ENCODE measurements at regions not wholly inside any gene's neighbourhood (a gene's known extent, or its start where the extent isn't known, plus 50 kb on each side); places are given as distances from the start of the nearest gene placed in this dataset.
"Not testable (repeated sequence)": the region's sequence is repeated elsewhere in the genome, so short reads cannot be mapped to it uniquely, and the experiment has no call there.

DNA sequence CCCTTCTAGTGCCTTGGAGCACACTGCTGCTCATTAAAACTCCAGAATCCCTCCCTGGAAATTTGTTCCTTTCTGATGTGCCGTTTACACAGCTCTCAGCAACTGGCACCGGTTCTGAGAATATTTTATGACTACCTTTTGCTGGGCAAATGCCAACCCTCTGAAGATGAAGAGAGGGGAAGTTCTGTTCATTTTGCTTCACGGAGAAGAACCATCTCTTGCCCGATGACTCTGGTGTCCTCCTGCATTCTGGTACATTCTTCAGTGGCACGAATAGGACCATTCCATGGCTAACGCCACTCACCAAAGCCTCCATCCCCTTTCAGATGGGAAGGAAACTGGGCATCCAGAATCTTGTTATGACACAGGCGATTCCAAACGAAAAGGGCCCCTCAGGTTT lies 96.2 kb upstream of the SIM2 start:
- DNase-seq = no peak

DNA sequence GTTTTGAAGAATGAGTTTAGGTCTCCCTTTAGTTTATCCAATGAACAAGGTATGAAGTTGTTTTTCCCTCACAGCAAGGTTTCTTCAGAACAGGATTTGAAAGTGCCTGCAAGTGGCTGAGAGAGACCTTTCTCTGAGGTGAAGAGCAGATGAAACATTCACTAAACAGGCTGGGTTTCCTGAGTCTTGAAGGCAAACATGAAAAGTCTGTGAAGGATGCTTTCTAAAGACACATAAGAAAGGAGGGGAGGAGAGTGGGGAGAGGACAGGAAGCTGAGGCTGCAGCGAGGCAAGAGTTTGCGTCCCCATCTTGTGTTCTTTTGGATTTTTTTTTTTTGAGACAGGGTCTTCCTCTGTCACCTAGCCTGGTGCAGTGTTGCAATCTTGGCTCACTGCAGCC lies 95.7 kb upstream of the SIM2 start:
- no peak for DNase-seq

DNA sequence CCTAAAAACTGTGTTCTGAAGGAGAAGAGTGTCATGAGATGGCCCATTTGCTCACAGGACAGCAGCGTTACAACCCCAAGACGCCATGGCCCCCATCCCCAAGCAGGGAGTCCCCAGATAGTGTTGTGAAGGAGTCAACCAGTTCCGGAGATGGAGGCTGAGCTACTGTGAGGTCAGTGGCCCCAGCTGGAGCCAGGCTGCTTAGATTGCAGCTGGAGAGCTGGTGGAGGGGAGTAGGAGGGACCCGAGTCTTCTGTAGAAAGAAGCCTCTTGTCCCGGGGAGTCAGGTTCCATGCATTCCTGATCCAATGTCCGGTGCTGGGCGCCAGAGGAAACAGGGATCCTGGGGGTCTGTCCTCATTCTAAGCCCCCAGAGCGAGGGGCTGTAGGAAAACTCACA lies 93.5 kb upstream of the SIM2 start:
- DNase-seq = no peak

DNA sequence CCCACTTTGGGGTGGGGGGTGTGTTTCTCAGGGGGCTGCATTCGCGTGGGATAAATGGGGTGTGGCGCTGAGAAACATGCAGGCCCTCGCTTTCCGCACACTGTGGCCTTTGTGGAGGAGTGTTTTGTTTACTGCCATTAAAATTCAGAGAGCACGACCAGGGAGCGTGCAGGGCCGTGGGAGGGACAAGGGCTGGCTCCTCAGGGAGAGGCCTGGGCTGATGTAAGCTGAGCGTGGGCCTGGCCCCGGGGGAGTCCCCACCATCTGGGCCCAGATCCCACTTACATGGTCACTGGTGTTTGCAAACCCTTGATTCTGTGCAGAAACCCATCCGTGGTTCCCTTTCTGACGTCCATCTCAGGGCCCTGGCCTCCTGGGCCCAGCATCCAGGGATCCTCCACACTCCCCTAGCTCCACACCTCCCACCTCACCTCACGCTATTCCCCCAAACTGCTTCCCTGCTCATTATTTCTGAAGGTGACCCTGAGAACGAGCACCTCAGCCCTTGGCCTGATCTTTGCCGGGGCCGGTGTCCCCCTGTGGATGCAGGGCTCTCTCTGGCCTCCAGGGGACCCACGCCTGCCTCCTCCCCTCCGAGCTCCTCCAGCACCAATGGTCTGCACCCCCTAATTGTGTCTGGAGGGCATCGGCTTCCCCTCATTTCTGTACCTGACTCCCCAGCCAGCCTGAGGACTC lies 92.5 kb upstream of the SIM2 start:
- DNase-seq = no peak

DNA sequence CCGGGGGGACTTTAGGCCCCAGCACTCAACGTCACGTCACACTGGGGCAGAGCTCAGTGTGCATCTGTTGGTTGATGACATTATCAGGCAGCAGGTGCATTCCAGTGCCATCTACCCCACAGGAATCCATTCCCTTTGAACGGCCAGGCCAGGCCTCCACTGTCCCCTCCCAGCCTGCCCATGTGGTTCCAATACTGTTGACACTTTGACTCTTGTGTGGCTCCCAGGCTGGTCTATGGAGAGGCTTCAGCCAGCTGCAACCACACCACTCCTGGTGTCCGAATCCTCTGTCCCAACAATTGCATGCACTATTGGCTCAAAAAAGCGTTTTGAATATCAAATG lies 92.0 kb upstream of the SIM2 start:
- no peak for DNase-seq

DNA sequence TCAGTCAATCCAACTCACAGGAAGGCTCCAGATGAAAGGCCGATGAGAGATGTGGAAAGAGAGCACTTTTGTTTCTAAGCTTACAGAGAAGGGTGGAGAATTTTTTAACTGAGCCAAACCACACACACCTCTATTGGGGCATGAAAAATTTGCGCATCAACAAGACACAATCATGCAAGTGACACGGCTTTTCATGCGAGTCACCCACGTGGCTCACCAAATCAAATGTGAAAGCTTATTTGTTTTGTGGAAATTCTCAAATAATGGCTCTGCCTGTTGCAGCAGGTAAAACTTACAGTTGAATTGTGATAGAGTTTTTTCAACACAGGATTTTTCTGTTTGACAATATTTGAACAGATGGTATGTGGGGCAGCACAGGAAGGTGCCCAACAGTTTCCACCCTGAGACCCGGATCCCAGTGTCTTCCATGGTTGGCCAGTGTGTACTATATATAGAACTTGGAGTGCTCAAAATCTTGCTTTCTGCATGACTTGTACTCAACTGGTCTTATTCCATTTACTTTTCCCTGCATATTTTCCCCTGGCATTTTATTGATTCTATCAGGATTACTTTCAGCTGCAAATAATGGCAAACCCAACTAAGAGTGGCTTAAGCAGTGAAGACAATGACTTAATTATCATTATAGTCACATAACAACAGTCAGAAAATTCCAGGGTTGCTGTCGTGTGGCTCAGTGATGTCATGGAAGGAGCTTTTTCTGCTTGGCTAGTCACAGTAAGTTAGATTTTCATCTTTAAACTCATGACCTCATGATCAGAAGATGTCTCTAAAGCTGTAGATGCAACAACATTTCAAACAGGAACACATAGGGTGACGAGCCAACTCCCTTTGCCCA lies 90.6 kb upstream of the SIM2 start:
- no peak for DNase-seq

DNA sequence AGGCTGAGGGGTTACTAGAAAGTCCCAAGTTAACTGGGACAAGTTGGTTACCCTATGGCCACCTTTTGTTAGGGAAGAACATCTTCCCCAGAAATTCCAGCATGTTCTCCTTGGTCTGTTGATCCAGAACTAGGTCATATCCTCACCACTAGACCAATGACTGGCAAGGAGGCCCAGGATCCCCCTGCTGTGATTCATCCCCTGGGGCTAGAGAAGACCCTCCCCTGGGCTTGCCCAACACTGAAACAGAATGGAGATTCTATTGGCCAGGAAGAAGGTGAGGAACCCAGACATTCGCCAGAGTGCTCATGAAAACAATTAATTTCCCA lies 90.1 kb upstream of the SIM2 start:
- no peak for DNase-seq

DNA sequence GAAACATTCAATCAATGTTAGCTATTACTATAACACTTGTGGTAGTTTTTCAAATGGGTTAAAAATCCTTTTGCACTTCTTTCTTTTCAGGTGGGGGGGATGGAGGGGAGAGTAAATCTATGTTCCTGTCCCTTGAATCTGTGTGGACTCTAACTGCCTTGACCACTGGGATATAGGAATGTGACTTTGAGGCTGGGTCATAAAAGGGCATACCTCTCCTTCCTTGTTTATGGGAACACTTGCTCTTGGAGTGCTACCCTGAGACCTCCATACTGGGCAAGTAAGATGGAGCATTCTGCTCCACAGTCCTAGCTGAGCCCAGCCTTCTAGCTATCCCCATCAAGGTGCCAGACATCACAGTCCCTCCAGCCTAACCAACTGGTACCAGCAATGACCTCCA lies 89.3 kb upstream of the SIM2 start:
- DNase-seq = no peak

DNA sequence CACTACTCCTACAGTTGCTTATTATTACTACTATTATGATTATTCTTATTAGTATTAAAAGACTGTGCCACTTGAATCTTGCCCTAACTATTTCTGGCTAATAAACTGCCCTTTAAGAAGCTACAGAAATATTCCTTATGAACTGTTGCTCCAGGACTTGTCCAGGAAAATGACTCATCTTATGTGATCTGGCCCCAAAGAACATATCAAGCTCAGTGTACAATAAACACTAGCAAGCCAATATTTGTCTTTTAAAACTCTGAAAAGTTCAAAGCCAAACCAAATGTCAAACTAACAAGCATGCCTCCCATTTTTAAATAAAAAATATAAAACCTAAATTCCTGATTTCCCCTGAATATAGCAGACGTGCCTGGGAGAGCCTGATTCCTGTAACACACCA lies 88.7 kb upstream of the SIM2 start:
- DNase-seq = no peak

DNA sequence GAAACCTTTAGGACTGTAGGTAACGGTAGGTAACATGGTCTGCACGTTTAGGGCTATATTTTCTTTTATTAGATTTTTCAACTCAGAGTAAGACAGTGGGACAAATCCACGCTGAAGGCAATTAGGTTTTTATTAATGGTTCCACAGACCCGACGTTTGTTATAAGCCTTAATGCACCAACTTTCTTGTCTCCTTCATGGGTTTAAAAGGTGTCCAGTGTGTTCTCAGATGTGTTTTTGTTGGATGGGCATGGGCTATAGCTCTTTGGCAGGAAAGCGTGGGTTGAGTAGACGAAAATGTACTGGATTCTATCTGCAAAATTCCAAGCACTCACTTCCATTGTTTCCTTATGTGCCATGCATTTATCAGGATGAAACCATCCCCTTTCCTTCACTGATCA lies 88.0 kb upstream of the SIM2 start:
- no peak for DNase-seq

DNA sequence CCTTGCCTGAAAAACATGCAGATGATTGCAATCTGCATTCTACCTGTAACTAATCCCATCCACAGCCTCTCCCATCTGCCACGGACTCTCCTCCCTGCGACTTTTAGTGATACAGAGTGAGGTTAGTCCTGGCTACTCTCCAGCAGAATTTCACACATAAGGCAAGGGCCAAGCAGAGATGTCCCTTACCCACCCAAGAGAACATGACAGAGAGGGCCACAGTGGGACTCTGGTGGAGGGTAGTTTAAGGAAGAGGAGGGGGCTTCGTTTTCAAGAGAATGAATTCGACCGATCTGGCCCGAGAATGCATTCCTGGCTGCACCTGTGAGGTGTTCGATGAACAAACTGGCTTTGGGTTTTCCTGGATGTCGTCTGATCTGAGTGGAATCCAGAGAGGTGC lies 87.5 kb upstream of the SIM2 start:
- no peak for DNase-seq

DNA sequence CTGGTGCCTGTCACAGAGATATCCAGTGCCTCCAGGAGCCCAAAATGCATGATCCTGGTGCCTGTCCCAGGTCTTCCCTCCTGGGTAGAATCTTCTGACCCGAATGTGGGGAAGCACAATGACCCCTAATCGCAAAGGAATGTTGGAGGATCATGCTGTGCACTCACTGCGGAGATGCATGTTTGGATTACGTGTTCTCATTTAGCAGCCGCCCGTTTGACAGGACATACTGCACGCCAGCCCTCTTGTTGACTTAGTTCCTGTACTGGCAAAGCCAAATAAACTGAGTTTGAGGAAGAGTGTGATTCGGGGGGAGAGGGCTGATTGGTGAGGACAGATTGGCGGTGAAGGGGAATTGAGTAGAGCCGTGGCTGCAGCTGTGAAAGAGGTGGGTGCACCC lies 85.9 kb upstream of the SIM2 start:
- DNase-seq = no peak

DNA sequence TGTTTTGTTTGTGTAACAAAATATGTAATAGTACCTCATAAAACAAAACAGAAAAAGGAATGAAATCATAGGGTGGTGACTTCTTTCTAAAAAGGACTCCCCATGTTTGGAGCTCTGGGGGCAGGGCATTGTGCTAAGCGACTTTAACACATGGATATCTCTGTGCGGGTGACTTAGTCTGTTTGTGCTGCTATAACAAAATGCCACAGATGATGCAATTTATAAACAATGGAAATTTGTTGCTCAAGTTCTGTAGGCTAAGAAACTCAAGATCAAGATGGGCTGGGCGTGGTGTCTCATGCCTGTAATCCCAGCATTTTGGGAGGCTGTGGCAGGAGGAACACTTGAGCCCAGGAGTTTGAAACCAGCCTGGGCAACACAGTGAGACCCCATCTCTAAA lies 85.4 kb upstream of the SIM2 start:
- no peak for DNase-seq

DNA sequence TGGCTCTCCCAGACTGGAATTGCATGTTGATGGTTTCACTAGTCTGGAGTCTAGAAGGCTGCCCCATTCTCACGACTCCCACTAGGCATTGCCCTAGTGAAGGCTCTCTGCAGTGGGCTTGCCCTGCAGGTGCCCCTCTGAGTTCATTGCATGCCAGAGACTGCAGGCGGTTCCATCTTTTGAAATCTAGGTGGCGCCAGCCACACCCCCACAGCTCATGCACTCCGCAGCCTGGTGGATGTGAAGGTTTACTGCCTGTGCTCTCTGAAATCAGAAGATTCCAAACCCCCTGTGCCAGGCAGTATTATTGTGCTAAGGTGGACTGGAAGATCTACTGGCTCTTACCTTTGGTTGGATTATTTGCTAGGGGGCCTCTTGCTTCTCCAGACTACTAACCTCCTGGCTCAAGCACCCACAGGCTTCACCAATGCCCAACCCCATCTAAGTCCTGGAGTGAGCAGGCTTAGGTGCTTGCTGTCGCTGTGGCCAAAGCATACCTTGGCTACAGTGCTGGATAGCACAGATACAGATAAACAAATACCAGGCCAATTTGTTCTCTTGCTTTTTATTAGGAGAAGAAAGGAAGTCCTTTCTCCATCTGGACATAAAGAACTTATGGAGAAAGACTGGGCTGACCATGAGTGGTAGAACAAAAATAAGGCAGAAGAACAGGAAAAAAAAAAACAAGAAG lies 83.5 kb upstream of the SIM2 start:
- DNase-seq = no peak

DNA sequence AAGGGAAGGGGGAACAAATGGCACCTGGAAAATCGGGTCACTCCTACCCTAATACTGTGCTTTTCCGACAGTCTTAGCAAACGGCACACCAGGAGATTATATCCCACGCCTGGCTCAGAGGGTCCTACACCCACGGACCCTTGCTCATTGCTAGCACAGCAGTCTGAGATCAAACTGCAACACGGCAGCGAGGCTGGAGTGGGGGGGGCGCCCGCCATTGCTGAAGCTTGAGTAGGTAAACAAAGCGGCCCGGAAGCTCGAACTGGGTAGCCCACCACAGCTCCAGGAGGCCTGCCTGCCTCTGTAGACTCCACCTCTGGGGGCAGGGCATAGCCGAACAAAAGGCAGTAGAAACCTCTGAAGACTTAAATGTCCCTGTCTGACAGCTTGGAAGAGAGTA lies 82.1 kb upstream of the SIM2 start:
- not testable (repeated sequence) for DNase-seq

DNA sequence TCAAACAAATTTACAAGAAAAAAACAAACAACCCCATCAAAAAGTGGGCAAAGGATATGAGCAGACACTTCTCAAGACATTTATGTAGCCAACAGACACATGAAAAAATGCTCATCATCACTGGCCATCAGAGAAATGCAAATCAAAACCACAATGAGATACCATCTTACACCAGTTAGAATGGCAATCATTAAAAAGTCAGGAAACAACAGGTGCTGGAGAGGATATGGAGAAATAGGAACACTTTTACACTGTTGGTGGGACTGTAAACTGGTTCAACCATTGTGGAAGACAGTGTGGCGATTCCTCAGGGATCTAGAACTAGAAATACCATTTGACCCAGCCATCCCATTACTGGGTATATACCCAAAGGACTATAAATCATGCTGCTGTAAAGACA lies 77.1 kb upstream of the SIM2 start:
- not testable (repeated sequence) for DNase-seq

DNA sequence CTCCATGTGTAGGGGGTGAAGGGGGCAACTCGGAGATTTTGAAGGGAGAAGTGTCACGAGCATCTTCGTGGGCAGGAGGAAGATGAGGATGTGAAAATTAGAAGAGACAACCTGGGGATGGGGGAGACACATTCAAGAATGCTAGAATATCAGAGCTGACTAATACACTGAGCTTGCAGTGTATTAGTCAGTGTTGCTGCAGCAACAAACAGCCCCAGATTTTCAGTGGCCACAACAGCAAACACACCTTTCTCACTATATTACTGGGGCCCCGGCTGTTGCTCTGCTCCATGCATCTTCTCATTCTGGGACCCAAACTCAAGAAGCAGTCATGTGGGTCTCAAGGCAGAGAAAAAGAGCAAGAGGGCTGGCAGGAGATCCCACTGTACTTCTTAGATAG lies 74.8 kb upstream of the SIM2 start:
- DNase-seq = no peak

DNA sequence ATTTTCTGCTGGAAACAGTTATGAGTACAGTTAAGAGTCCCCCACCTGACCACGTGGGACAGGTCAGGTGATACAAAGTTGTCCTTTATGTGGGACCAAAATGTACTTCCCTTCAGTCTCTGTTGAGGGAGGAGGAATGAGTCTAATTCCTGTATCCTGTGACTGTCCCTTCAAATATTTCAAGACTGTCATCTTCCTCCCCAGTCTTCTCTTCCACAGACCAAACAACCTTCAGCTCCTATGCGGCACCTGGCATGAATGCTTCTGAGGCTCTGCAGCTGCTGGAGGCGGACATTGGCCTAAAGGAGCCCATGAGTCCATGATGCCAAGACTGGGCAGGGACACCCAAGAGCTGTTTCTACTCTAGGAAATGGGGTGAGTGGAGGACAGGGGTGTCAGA lies 72.1 kb upstream of the SIM2 start:
- no peak for DNase-seq

DNA sequence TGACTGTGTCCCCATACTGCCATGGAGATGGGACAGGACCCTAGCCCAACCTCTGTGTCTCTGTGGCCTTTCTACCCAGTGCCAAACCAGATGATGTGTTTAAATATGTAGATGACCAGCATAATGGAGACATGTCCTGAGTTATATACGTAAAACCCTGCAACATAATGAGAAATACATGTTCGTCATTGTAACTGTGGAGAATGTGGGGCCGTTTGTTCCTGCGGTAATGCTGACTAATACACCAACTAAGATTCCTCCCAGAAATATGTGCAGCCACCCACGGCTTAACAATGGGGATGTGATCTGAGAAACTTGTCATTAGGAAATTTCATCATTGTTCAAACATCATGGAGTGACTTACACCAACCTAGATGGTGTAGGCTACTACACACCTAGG lies 71.7 kb upstream of the SIM2 start:
- DNase-seq = no peak

DNA sequence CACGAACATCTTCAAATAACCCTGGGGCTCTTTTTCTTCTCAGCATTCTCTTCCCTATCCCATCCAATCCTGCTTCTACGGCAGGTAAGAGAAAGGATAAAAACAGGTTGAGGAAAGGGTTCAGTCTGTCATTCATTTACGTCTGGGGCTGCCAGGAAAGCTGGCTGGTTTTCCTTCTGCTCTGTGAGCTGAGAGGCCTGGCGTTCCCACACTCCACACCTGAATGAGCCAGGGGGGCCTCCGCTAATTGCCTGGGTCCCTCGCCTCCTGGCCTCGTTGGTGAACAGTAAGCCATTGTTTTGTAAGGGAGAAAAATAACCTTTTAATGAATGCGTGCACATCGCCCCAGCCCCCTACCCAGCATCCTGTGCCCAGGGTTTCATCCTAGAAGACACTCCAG lies 70.8 kb upstream of the SIM2 start:
- no peak for DNase-seq

DNA sequence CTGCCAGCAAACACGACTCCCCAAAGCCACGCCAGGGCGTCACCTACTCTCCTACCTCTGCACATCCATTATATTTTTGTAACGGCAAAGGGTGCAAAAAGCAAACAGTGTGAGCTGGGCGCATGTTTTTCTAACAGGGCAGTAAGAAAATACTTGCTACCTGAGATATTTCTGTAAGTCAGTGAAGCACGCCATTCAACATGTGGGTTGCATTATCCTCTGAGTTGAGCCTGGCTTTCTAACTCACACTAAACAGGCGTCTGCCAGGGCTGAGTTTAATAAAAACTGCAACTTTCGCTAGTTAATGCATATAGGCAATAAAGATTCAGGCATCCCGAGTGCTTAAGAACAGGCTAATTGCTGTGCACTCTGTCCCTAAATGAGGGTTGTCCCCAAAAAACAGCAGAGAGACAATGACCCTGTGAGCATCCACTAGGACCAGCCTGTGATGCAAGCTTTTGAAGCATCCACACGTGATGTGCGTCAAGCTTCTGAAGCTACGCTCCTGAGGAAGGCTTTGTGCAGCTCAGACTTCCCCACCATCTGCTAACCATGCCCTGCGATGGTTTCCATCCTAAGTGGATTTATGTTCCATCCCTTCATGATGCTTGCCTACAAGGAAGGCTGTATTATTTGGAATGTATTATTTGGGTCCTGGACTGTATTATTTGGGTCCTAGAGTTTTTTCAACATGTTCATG lies 70.0 kb upstream of the SIM2 start:
- DNase-seq = no peak

DNA sequence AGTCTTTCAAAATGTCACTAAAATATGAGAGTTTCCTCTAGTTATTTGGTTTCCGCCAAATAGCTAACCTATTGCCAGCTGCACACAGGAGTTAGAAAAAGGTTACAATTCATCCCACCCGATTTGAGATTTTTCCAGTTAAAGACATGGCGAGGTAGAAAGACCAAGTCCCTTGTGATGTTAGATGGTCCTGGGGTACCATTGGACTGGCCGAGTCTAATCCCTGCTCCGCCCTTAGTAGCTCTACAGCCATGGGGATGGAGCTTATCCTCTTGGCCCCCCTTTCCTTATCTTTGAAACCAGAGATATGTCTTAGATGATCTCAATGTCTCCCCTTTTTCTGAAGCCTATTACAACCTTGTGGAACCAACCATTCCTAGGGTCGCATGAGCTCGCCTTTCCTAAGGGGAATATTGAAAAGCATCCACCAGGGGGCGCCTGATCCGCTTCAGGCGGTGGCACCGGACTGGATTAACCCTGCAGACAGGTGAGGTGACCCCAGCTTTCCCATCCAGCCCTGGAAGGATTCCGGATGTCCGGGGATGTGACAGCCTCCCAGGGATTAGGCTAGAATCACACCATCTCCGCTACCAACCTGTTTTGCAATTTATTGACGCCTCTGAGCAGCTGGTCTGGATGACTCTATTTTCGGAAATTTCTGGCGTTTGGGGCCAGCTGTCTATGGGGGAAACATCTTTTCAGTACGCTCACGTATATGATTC lies 68.3 kb upstream of the SIM2 start:
- peak; percentile 44 for DNase-seq

DNA sequence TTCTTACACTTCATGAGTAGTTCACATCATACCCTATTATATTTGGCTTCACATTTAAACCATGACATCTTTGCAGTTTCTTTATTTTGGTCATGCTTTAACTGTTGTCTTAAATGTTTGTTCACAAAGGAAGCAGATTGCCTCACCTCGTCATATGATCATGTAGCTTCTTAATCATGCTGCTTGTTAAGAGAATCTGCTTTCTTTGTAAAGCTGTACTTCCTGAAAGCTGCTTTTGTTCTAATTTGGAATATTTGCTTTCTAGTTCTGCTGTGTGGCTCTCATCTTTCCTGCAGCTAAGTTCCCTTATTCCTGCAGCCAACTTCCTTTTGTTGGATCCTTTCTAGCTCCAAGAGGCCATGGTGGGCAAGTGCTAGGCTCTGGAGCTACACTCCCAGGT lies 62.9 kb upstream of the SIM2 start:
- no peak for DNase-seq
